Kidney (tissue), 13 donors: ENCODE measurements at regions not wholly inside any gene's neighbourhood (a gene's known extent, or its start where the extent isn't known, plus 50 kb on each side); places are given as distances from the start of the nearest gene placed in this dataset.

ENCODE experiments used
- DNase-seq, 5 donors: peaks; one replicate each; pipeline ENCODE4 v3.0.0-alpha.2; 2013 to 2020
- FAIRE-seq: peaks from 2 replicates; lab custom pipeline; 2012; peaks lifted over from hg19 to GRCh38; lab: Jason Lieb, UNC
- H3K27ac ChIP-seq, 2 donors: one replicate each; pipeline ENCODE4 v1.7.0; 2013; ENCODE audit warnings: low read depth in 2 of 2, low read length in 2 of 2, inconsistent platforms in 1 of 2
- H3K27me3 ChIP-seq: one replicate; pipeline ENCODE4 v1.7.1; 2013; ENCODE audit warnings: low read length, inconsistent platforms; ENCODE audit not compliant: control insufficient read depth, insufficient read depth
- H3K36me3 ChIP-seq, 3 donors: one replicate each; pipeline versions ENCODE4 v1.7.0 to v1.7.1; 2013; ENCODE audit warnings: low read length in 3 of 3, control low read depth in 1 of 3, inconsistent platforms in 1 of 3; ENCODE audit not compliant: insufficient read depth in 3 of 3, control insufficient read depth in 2 of 3
- H3K4me1 ChIP-seq, 3 donors: one replicate each; pipeline versions ENCODE4 v1.7.0 to v1.7.1; 2013; ENCODE audit warnings: low read length in 3 of 3, inconsistent platforms in 1 of 3, low read depth in 1 of 3; ENCODE audit not compliant: control insufficient read depth in 2 of 3, insufficient read depth in 2 of 3
- H3K4me3 ChIP-seq, 3 donors: one replicate each; pipeline versions ENCODE4 v1.7.0 to v1.8.1; 2013; ENCODE audit warnings: low read length in 3 of 3, control low read depth in 1 of 3, inconsistent platforms in 1 of 3
- H3K9ac ChIP-seq, 3 donors: one replicate each; pipeline versions ENCODE4 v1.7.0 to v1.7.1; 2013; ENCODE audit warnings: low read length in 3 of 3, control low read depth in 1 of 3, inconsistent platforms in 1 of 3
- H3K9me3 ChIP-seq, 3 donors: one replicate each; pipeline versions ENCODE4 v1.7.0 to v1.7.1; 2013; ENCODE audit warnings: low read length in 3 of 3, control low read depth in 1 of 3, inconsistent platforms in 1 of 3; ENCODE audit not compliant: control insufficient read depth in 2 of 3, insufficient read depth in 1 of 3
- intact Hi-C: fragments of 100-400 bp; cut with DNase I; formaldehyde crosslinking; loops from one replicate; pipeline ENCODE4 v1.11.1; 2022
- TF ChIP-seq, protein P1 (sequence below): IDR thresholded peaks from 3 replicates; pipeline ENCODE4 v1.5.1; 2012; ENCODE audit warnings: mild to moderate bottlenecking, moderate library complexity, borderline replicate concordance; ENCODE audit not compliant: insufficient read depth; ENCODE audit errors: extremely low read depth
- donor health status: control.
- donor health status: control.
- donor health status: control.
- donor health status: control.
- donor health status: control.
- donor health status: DM: yes; HTN: yes; CAD: no.
- donor health status: Normal renal cell carcinoma (clear cell type).

DNA sequence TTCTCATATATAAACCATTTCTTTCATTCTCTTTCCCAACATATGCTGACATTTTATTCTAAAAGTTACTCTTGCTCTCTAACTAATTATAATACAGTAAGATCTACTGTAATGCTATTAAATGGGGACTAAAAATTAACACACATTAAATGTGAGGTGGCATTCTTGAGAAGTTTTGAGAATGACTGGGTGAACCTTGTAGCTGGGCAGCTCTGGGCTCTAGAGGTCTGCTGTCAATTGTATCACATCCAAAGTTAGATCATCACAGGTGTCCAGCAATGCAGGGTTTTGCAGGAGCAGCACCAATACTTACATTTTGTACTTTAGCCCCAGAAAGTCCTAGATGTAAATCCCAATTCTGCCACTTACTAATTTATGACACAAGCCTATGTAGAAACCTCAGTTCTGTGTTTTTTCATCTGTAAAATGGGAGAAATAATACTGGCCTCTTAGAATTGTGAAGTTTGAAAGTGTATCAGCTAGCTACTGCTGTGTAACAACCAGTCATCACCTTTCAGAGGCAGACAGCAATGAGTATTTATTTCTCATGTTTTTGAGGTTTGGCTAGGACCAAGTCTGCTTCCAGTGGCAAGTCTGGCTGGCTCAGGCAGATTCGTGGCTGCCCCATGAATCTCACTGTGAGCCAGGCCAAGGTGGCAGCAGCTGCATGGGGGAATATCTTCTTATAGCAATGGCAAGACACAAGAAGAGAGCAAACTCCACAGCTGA, 79.6 kb upstream of the EMX2 start:
- no peak overlapping the region for H3K4me3 ChIP-seq

DNA sequence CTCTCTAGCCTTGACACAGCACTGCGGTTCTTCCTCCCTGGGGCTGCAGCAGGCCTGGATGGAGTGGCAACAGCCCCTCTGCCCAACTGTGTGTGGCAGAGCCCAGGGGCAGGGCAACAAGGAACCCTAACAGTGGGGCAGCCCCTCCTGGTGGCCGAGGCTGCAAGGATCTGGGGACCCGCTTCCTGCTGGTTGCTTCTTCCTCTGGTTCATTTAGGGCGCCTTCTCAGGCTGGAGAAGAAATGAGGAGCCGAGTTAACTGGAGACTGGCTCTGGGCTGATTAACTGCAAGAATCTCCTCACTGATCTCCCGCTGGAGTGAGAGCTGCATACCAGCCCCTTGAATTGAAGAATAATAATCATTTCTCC, 80.1 kb upstream of the EMX2 start:
- FAIRE-seq (no peak), DNase-seq (no peak)
- Histone ChIP-seq H3K27ac (no peak overlapping the region), H3K9me3 (no peaks in the 10 kb centered on the region), H3K27me3 (no peaks in the 10 kb centered on the region), H3K4me3 (no peak overlapping the region), H3K36me3 (no peaks in the 10 kb centered on the region), H3K9ac (no peak overlapping the region), H3K4me1 (no peaks in the 10 kb centered on the region)
- intact Hi-C loops = no loop called here
- TF ChIP-seq, protein P1, sequence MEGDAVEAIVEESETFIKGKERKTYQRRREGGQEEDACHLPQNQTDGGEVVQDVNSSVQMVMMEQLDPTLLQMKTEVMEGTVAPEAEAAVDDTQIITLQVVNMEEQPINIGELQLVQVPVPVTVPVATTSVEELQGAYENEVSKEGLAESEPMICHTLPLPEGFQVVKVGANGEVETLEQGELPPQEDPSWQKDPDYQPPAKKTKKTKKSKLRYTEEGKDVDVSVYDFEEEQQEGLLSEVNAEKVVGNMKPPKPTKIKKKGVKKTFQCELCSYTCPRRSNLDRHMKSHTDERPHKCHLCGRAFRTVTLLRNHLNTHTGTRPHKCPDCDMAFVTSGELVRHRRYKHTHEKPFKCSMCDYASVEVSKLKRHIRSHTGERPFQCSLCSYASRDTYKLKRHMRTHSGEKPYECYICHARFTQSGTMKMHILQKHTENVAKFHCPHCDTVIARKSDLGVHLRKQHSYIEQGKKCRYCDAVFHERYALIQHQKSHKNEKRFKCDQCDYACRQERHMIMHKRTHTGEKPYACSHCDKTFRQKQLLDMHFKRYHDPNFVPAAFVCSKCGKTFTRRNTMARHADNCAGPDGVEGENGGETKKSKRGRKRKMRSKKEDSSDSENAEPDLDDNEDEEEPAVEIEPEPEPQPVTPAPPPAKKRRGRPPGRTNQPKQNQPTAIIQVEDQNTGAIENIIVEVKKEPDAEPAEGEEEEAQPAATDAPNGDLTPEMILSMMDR = no peak

More for the DNA sequence above, 79.6 kb upstream of the EMX2 start:
- Histone ChIP-seq H3K9me3 (no peaks in the 10 kb centered on the region), H3K36me3 (no peaks in the 10 kb centered on the region), H3K4me1 (no peaks in the 10 kb centered on the region), H3K9ac (no peak overlapping the region), H3K27me3 (no peaks in the 10 kb centered on the region), H3K27ac (no peak overlapping the region)
- no peak for FAIRE-seq
- intact Hi-C loops = no loop called here
- TF ChIP-seq, protein P1 = no peak
- DNase-seq = no peak

DNA sequence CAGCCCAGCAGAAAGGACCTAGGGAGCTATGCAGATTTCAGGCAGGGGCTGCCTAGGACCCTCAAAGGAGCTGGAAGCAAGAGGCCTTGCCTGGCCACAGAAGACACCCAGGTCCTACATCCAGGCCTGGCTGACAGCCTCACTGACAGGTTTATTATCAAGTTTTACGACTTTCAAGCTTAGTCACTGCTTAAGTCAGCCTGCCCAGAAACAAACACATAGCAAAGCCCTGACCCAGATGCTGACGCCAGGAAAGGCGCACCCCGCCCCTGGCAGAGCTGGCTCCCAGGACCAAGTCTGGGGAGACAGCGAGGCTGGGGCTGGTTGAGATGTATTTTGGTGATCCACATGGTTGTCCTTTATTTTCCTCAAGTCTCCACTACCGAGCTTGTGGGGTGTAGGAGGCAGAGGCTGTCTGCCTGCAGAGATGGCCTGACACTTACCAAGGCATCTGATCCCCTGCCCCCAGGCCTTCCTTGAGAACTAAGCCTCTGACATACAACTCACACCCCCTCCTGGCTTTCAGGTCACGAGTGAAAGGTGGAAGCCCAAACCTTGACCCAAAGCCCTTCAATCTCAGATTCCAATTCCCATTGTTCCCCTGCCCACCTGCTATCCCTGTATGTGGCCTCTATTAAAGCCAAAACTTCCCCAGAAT, 80.7 kb upstream of the EMX2 start:
- DNase-seq (peak; percentile 70 to 91 (median 87)), FAIRE-seq (no peak)
- no peaks in the 10 kb centered on the region for H3K27me3 ChIP-seq
- H3K4me1 ChIP-seq = no peaks in the 10 kb centered on the region
- H3K36me3 ChIP-seq = no peaks in the 10 kb centered on the region
- H3K27ac ChIP-seq = no peak overlapping the region
- TF ChIP-seq, protein P1 = no peak
- intact Hi-C loops = no loop called here
- no peaks in the 10 kb centered on the region for H3K9me3 ChIP-seq
- no peak overlapping the region for H3K4me3 ChIP-seq
- no peak overlapping the region for H3K9ac ChIP-seq
